Mucosa of gallbladder (tissue), 1 donor: ENCODE measurements at regions not wholly inside any gene's neighbourhood (a gene's known extent, or its start where the extent isn't known, plus 50 kb on each side); places are given as distances from the start of the nearest gene placed in this dataset.

Experiments used
- DNase-seq: peaks from one replicate; pipeline ENCODE4 v3.0.0-alpha.2; 2020; ENCODE audit warnings: low spot score
- donor health status: DM: no; HTN: no; CAD: no.

GRCh38 chr2:173766537-173767289 lies 198.5 kb downstream of the SP3 start:
- DNase-seq = no peak

DNA sequence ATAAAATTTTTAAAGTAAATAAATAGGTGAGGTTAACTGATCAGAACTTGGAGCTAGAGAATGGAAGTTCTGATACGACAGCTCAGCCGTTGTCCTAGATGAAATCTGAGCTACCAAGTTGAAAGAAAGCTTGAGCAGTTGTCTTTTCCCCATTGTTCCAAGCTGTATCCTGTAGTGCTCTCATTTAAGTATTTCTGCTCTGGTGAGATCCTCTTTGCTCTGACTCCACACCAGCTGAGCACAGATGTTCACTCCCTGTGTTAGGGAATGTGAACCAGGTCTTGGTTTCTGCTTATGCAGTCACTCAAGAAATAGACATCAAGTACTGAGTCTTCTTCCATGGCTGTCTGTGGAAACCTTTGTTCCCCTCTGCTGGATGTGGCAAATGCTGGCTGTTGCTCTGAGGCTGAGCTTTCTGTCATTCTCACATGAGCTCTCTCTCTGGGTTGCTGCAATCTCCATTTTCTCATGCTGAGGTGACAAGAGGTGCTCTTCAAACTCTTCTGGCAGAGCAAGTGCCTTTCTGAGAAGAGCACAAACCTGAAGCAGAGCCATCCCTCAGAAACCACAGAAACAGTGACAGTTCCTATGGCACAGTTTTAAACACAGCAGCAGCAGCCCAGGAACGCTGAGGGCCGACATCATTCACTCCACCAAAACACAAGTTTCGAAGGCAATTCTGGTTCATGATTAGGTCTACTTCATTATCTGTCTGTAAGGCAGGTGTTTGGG lies 194.1 kb downstream of the SP3 start:
- no peak for DNase-seq

- DNase-seq = no peak
Measured at GRCh38 chr2:173772205-173772604, 193.0 kb downstream of the SP3 start.

DNA sequence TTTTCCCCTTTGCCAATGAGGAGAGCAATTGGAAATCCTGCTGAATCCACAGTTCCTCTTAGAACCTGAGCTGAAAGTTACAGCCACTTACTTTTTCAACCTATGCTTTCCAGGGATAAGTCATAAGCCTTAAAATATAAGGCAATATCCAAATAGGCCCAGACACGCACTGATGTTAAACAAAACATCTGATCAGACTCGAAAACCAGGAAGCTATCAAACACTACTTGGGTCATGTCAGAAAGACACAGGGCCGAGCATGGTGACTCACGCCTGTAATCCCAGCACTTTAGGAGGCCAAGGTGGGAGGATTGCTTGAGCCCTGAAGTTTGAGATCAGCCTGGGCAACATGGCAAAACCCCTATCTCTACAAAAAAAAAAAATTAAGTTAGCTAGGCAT lies 192.1 kb downstream of the SP3 start:
- no peak for DNase-seq

DNA sequence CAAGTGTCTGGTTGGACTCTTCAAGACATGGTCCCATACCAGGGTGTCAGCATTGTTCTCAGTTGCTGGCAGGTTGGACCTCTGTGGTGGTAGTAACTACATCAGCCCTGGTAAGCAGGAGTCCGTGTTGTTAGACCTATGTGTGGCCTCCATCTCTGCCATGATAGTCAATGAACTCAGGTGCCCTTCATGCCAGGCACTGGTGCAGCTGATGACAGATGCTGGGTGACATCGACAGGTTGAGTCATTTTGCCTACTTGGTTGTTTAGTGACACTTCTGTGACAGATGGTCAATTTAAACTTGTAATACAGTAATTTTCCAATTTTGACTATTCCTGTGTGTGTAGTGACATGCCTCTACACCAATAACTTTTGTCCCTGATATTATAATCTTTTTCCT lies 189.7 kb downstream of the SP3 start:
- DNase-seq = no peak

GRCh38 chr2:173782681-173783080 lies 182.5 kb downstream of the SP3 start:
- no peak for DNase-seq

DNA sequence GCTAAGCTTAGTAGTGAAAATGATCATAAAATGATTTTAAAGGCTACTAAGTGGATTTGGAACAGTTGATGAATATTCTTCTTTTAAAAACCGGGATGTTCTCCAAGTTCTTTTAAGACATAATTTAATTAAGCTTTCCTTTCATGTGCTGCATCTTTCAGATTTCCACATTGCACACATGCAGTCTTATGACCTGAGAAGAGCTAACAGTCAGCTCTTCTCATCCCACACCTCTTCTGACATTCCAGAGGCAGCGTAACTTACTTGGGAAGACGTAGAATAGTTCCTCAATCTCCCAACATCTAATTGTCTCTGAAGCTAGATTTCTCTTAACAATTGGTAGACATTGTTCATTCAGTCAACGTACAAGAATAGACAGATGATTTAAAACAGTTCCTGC lies 181.8 kb downstream of the SP3 start:
- no peak for DNase-seq

DNA sequence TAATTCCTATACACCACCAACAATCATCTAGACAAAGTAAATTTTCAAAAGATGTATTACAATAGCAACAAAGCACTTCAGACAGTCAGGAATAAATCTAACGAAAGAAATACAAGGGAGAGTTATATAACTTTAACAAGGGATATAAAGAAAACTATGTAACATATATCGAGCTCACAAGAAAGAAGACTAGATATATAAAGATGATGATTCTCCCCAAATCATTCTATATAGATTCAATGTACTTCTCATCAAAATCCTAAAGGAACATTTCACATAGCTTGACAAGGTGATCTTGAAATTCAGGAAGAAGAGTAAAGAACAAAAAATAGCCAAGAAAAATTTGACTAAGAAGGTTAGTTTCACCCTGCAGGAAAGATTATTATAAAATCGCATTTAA lies 179.4 kb downstream of the SP3 start:
- DNase-seq = no peak

DNA sequence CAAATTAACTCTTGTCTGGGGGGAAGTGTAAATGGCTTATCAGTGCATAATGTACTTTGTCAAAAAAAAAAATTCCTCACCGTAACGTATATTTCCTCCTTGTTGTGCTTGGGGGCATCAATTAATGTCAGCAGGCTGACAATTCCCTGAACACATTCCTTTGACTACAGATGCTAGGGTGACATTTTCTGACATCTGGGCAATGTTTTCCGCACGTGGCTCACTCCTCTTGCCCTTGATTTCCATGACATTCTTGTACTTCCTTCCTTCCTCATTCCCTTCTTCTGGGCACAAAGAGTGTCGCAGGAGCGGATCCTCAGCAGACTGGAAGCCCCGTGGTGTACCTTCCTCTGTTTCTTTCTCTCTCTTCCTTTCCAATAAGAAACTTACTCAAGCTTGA lies 173.7 kb downstream of the SP3 start:
- no peak for DNase-seq

GRCh38 chr2:173792166-173792565 lies 173.0 kb downstream of the SP3 start:
- DNase-seq = no peak

DNA sequence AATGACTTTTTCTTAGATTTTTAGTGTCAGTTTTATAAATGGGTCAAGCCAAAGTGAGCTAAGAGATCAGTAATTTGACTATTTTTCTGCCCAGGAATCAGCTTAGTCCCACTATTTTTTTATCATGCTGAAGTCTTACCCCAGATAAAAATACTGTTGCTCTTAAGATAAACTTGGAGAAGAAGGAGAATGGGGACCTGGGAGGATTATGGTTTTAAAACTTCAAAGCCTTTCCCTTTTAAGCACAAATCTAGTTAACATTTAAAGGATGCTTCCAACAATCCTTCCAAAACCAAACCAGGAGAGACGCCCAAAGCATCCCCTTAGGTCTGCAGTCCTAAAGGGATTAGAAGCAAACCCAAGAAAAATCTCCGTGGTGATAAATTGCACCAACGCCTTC lies 172.4 kb downstream of the SP3 start:
- DNase-seq = no peak

GRCh38 chr2:173793709-173794565 lies 171.2 kb downstream of the SP3 start:
- peak; percentile 39 for DNase-seq

GRCh38 chr2:173797586-173798263 lies 167.4 kb downstream of the SP3 start:
- DNase-seq = no peak

DNA sequence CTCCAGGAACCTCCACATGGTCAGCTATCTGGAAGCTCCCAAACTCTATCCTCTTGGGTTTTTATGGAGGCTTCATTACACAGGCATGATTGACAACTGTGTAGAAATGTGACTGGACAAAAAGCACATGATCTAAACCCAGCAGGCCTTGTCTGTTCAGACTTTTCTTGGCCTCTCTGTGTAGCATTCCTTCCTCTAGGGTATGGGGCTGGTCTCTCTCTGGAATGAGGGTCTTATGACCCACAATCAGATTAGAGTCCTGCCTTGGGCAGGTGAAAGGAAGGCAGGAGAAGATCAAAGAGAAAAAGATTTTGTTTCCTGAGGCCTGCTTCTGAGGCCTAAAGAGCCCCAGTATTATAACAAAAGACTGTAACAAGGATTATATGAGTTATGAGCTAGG lies 162.7 kb downstream of the SP3 start:
- no peak for DNase-seq

DNA sequence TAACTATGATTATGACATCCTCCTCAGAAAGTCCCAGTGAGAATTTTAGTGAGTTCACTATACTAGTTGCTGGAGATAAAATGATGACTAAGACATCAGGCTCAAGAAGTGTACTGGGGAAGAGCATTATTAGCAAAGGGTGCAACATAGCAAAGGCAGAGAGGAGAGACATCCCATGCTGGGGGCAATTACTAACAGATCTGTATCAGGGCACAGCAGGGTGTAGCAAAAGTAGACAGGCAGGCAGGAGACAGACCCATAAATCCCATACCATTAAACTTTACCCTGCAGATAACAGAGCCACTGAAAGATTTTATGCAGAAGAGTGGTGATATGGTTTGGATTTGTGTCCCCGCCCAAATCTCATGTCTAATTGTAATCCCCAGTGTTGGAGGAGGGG lies 161.7 kb downstream of the SP3 start:
- no peak for DNase-seq

DNA sequence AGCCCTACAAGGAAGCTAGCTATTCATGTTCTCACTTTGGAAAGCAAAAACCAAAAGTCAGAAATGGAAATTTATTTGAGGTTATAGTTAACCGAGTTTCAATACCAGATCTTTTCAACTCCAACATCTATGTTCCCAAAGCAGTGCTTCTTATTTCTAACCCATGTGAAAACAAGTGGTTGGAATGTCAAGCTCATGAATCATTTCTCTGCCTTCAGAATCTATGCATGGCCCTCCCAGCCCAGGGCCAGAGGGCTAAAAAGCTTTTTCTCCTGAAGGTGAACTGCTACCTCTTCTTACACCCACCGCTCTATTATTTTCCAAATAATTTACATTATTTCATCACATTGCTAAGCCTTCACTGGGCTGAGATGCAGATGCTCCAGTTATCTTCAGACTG lies 158.4 kb downstream of the SP3 start:
- DNase-seq = no peak

DNA sequence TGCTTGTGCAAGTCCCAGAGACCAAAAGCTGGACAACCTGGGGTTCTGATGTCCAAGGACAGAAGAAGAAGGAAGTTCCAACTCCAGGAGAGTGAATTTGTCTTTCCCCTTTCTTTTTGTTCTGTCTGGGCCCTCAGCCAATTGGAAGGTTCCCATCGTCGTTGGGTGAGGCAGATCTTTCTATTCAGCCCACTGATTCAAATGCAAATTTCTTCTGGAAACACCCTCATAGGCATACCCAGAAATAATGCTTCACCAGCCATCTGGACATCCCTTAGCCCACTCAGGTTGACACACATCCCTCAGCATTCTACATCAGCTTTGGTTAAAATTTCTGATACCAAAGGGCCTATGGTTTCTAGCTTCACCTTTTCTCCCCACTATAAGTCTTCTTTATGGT lies 156.5 kb downstream of the SP3 start:
- no peak for DNase-seq

- DNase-seq = no peak
Measured at GRCh38 chr2:173812321-173812720, 152.9 kb downstream of the SP3 start.

DNA sequence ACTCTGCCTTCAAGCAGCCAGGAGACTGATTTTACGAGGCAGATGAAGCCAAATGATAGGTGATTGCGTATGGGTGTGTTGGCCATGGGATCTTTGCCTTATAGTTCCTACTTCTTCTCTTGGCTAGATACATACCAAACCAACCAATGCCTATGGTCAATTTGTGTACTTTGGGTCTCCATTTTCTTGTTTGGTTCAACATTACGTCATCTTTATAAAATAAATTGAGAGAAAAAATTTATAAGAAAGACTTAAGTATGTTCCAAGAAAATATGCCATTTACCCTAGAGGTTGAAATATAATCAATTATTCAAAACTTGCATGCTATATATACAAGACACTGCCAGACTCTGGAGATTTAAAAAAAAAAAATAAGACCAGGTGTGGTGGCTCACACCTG lies 150.9 kb downstream of the SP3 start:
- DNase-seq = no peak

- DNase-seq = no peak
Measured at GRCh38 chr2:173815772-173816171, 149.4 kb downstream of the SP3 start.

GRCh38 chr2:173817582-173817981 lies 147.6 kb downstream of the SP3 start:
- no peak for DNase-seq

- no peak for DNase-seq
Measured at GRCh38 chr2:173818285-173818684, 146.9 kb downstream of the SP3 start.
